ENCODE measurements at regions not wholly inside any gene's neighbourhood (a gene's known extent, or its start where the extent isn't known, plus 50 kb on each side); places are given as distances from the start of the nearest gene placed in this dataset.

- Histone ChIP-seq H3K9me2 (ENCODE audit: insufficient read depth, low read length) (no peaks in the 10 kb centered on the region), H3K4me3 (ENCODE audit: low read length) (no peak overlapping the region), H3K27me3 (ENCODE audit: insufficient read depth, low read depth, low read length) (no peaks in the 10 kb centered on the region), H4K20me1 (ENCODE audit: insufficient read depth) (no peaks in the 10 kb centered on the region), H3K36me3 (ENCODE audit: insufficient read depth, low read length) (no peaks in the 10 kb centered on the region), H3K9ac (ENCODE audit: low read length) (no peak overlapping the region), H3F3A (ENCODE audit: insufficient read depth, low read length, poor library complexity, severe bottlenecking) (no peaks in the 10 kb centered on the region), H2AFZ (ENCODE audit: low read depth, low read length) (no peak overlapping the region), H3K4me2 (ENCODE audit: low read length) (no peak overlapping the region), H3K79me2 (replicated peaks; ENCODE audit: insufficient read depth, low read length) (no peaks in the 10 kb centered on the region), H3K9me3 (ENCODE audit: low read length) (no peaks in the 10 kb centered on the region), H3K27ac (ENCODE audit: low read length) (no peak overlapping the region)
- TF ChIP-seq CTCF (IDR thresholded peaks at IDR 0.05; ENCODE audit: poor library complexity, severe bottlenecking), result no peak
- TF ChIP-seq MXI1 (conservative IDR thresholded peaks at IDR 0.05; ENCODE audit: poor library complexity, severe bottlenecking), result no peak
These were observed 525.3 kb downstream of the KLF12 start for GRCh38 chr13:73608711-73609485.

- no peaks in the 10 kb centered on the region for H4K20me1 ChIP-seq (ENCODE audit: insufficient read depth)
- no peak for TF ChIP-seq REST (IDR thresholded peaks at IDR 0.05; ENCODE audit: borderline replicate concordance)
- TF ChIP-seq RAD21 (conservative IDR thresholded peaks at IDR 0.05), result no peak
- no peak for TF ChIP-seq SMC3 (conservative IDR thresholded peaks at IDR 0.05; ENCODE audit: poor library complexity)
- TF ChIP-seq TAF1 (IDR thresholded peaks at IDR 0.05; ENCODE audit: low read depth), result no peak
- no peak overlapping the region for H3K9ac ChIP-seq (ENCODE audit: low read length)
- no peak overlapping the region for H3K4me3 ChIP-seq (ENCODE audit: low read length)
- H3K4me2 ChIP-seq (ENCODE audit: low read length), result no peak overlapping the region
- no peaks in the 10 kb centered on the region for H3K9me3 ChIP-seq (ENCODE audit: low read length)
- no peaks in the 10 kb centered on the region for H3K27me3 ChIP-seq (ENCODE audit: insufficient read depth, low read depth, low read length)
- H3K79me2 ChIP-seq (replicated peaks; ENCODE audit: insufficient read depth, low read length), result no peaks in the 10 kb centered on the region
- no peak overlapping the region for H3K27ac ChIP-seq (ENCODE audit: low read length)
- no peak overlapping the region for H2AFZ ChIP-seq (ENCODE audit: low read depth, low read length)
- no peaks in the 10 kb centered on the region for H3F3A ChIP-seq (ENCODE audit: insufficient read depth, low read length, poor library complexity, severe bottlenecking)
- H3K9me2 ChIP-seq (ENCODE audit: insufficient read depth, low read length), result no peaks in the 10 kb centered on the region
- H3K36me3 ChIP-seq (ENCODE audit: insufficient read depth, low read length), result no peaks in the 10 kb centered on the region
These were observed 526.1 kb downstream of the KLF12 start for GRCh38 chr13:73608157-73608516.

- Histone ChIP-seq H3K4me3 (ENCODE audit: low read length) (no peak overlapping the region), H3K9ac (ENCODE audit: low read length) (no peak overlapping the region), H3K9me3 (ENCODE audit: low read length) (no peaks in the 10 kb centered on the region), H3F3A (ENCODE audit: insufficient read depth, low read length, poor library complexity, severe bottlenecking) (no peaks in the 10 kb centered on the region), H4K20me1 (ENCODE audit: insufficient read depth) (no peaks in the 10 kb centered on the region), H3K27ac (ENCODE audit: low read length) (no peak overlapping the region), H3K79me2 (replicated peaks; ENCODE audit: insufficient read depth, low read length) (no peaks in the 10 kb centered on the region), H3K36me3 (ENCODE audit: insufficient read depth, low read length) (no peaks in the 10 kb centered on the region), H3K4me2 (ENCODE audit: low read length) (no peak overlapping the region), H2AFZ (ENCODE audit: low read depth, low read length) (no peak overlapping the region), H3K9me2 (ENCODE audit: insufficient read depth, low read length) (no peaks in the 10 kb centered on the region), H3K27me3 (ENCODE audit: insufficient read depth, low read depth, low read length) (no peaks in the 10 kb centered on the region)
- no peak for TF ChIP-seq TAF1 (IDR thresholded peaks at IDR 0.05; ENCODE audit: low read depth)
- no peak for TF ChIP-seq CTCF (IDR thresholded peaks at IDR 0.05; ENCODE audit: poor library complexity, severe bottlenecking)
- TF ChIP-seq POLR2AphosphoS5 (IDR thresholded peaks at IDR 0.05), result no peak
- no peak for TF ChIP-seq RAD21 (conservative IDR thresholded peaks at IDR 0.05)
- TF ChIP-seq REST (IDR thresholded peaks at IDR 0.05; ENCODE audit: borderline replicate concordance), result no peak
- TF ChIP-seq SMC3 (conservative IDR thresholded peaks at IDR 0.05; ENCODE audit: poor library complexity), result no peak
- TF ChIP-seq EP300 (conservative IDR thresholded peaks at IDR 0.05; ENCODE audit: poor library complexity, severe bottlenecking), result no peak
- TF ChIP-seq EZH2 (IDR thresholded peaks at IDR 0.05; ENCODE audit: borderline replicate concordance, insufficient read depth, low read length, poor library complexity, severe bottlenecking), result no peak
- TF ChIP-seq MXI1 (conservative IDR thresholded peaks at IDR 0.05; ENCODE audit: poor library complexity, severe bottlenecking), result no peak
These were observed 526.6 kb downstream of the KLF12 start for GRCh38 chr13:73607489-73608156.

Measured in neural cell (in vitro differentiated cells).